GM12891 (cell line): ENCODE measurements at regions not wholly inside any gene's neighbourhood (a gene's known extent, or its start where the extent isn't known, plus 50 kb on each side); places are given as distances from the start of the nearest gene placed in this dataset.
"Not testable (repeated sequence)": the region's sequence is repeated elsewhere in the genome, so short reads cannot be mapped to it uniquely, and the experiment has no call there.

Experiments used
- PAX5 ChIP-seq: IDR thresholded peaks from 2 replicates; pipeline ENCODE4 v1.6.1; 2011; ENCODE audit warnings: low read length, moderate library complexity, mild to moderate bottlenecking; ENCODE audit not compliant: insufficient read depth, severe bottlenecking
- POLR2A ChIP-seq: IDR thresholded peaks from 2 replicates; pipeline ENCODE4 v1.6.1; 2011; ENCODE audit warnings: low read depth, low read length, control low read depth
- POLR2AphosphoS5 ChIP-seq: IDR thresholded peaks from 2 replicates; pipeline ENCODE4 v1.6.1; 2011; ENCODE audit warnings: low read depth, low read length, control low read depth
- TAF1 ChIP-seq: IDR thresholded peaks from 2 replicates; pipeline ENCODE4 v1.6.1; 2011; ENCODE audit warnings: low read depth, low read length, control low read depth

- TF ChIP-seq POLR2A, TAF1, POLR2AphosphoS5, PAX5: not testable (repeated sequence)
Measured at GRCh38 chrX:19244921-19245320, 98.8 kb upstream of the PDHA1 start.
